Right kidney (tissue), 1 donor: ENCODE measurements at regions not wholly inside any gene's neighbourhood (a gene's known extent, or its start where the extent isn't known, plus 50 kb on each side); places are given as distances from the start of the nearest gene placed in this dataset.
"Not testable (repeated sequence)": the region's sequence is repeated elsewhere in the genome, so short reads cannot be mapped to it uniquely, and the experiment has no call there.

Source experiments
- DNase-seq: peaks from one replicate; pipeline ENCODE4 v3.0.0-alpha.2; 2016

GRCh38 chr3:187536185-187536584 lies 134.0 kb downstream of the SST start:
- no peak for DNase-seq

DNA sequence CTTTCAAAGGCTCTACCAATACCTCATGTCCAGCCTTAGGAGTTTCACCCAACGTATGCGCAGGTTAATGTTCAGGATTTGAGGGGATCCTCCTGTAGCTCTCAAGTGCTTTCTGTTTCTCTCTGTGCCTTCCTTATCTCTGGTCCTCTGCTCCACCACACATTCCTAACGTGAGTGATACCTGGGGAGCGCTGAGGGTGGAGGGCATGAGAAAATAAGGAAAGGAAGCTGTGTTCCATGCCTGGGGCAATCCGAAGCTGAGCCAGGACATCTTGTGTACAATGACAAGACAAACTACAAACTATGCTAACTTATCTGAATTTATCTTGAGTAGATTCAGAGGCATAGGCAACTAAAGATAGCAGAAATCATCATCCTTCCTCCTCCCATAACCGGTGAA lies 136.4 kb downstream of the SST start:
- no peak for DNase-seq

- DNase-seq, result no peak
Measured at GRCh38 chr3:187531831-187532230, 138.4 kb downstream of the SST start.

DNA sequence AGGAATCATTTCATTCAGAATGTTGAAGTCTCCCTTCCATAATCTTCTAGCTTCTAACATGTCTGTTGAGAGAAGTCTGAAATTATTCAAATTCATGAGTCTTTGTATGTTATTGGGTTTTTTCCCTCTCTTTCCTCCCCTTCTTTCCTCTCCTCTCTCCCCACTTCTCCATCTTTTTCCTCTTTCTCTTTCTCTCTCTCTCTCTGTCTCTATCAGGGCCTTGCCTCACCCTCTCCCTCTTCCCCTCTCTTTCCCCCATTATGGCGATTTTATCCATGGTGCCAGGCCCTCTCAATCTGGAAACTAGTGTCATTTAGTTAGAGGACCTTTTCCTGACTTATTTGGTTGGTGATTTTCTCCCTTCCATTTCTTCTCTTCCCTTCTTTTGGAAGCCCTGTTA lies 147.3 kb downstream of the SST start:
- no peak for DNase-seq

- DNase-seq, result no peak
Measured at GRCh38 chr3:187522293-187522692, 147.9 kb downstream of the SST start.

GRCh38 chr3:187521546-187521945 lies 148.6 kb downstream of the SST start:
- DNase-seq, result no peak

DNA sequence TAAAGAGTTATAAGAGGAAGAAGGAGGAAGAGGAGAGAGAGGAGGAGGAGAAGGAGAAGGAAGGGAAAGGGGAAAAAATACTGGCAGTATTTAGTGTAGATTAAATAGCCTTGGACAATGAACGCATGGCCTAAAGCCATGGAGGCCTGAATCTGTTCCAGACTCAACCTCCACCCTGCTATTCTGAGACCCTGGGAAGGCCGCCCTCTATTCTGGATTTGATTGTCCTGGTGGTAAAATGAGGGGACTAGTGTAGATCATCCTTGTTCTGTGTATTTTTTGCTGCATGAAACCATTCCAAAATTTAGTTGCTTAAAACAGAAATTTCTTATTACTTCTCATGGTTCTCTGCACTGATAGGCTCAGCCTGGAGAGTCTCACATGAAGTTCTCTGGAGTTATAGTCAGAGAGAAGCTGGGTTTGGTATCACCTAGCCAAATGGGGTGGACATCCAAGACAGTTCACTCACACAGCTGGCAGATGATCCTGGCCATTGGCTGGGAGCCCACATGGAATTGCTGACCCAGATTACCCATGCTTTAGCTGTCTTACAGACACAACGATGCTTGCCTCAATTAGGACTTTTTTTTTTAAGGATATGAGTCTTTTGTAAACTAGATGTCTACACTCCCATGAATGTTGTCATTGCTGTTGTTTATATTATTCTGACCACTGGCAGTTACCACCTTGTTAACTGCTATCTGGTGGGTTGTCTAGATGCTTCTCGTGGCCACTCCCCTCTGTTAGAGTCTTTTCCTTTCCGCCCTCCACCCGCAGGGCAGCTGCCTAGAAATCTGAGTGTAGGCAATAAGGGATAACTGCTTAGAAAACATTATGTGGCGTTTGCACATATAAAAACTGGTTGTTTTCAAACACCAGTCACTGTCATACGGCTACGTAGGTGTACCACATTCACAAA lies 149.9 kb downstream of the SST start:
- no peak for DNase-seq

DNA sequence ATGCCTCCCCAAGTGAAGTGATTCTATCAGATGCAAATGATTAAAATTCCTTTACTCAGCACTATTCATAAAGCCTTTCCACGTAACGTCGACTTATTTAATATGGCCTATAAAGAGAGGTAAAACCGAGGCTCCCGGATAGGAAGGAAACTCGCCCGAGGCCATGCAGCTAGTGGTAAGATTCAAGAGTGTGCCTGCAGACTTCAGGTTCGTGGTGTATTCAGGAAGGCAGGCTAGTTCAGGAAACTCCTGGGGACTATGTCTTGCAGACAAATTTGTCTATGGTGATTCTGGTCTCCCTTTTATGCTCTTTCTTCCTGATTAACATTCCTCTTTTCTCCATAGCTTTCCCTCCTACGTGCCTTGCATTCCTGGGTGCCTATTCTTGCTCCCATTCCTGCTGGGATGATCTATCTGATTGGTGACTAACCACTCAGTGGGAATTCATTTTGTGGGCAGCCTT lies 150.7 kb downstream of the SST start:
- no peak for DNase-seq

DNA sequence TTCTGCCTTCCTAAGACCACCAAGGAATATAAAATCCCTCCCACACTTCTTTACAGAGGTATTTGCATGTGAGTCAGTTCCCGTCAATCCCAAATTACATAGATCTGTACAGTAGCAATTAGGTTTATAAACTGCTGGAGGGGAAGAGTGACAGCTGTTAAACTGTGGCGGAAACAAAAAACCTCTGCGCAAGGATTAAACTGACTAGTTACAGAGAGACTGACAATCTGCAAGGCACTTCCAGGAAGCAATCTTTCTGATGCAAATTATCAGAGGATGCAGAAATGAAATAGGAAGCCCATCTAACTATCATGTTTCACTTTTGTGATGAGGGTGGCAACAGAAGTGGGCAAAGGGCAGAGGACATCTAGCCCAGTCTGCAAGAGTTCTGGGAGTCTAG lies 150.4 kb downstream of the RTP4 start:
- no peak for DNase-seq

GRCh38 chr3:187518207-187518606 lies 150.0 kb downstream of the RTP4 start:
- DNase-seq, result no peak

- no peak for DNase-seq
Measured at GRCh38 chr3:187516446-187517185, 148.4 kb downstream of the RTP4 start.

- no peak for DNase-seq
Measured at GRCh38 chr3:187507905-187508304, 139.7 kb downstream of the RTP4 start.

GRCh38 chr3:187507266-187507665 lies 139.1 kb downstream of the RTP4 start:
- no peak for DNase-seq

DNA sequence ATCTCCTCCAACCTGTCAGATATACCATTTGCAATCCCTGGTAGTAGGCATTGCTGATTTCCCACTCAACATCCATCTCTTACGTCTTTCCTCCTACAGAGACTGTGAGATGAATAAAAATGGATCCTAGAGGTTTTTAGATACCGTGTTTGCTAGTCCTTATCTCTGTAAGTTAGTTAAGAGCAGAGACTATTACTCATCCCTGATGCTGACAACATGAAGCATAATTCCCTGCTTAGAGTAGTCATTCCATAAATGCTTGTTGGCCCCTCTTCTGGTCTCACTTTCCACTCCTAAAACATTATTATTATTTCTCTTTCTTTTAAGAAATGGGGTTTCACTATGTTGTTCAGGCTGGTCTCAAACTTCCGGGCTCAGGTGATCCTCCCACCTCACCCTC lies 136.2 kb downstream of the RTP4 start:
- DNase-seq, result no peak

GRCh38 chr3:187498211-187498724 lies 130.1 kb downstream of the RTP4 start:
- DNase-seq, result no peak

- no peak for DNase-seq
Measured at GRCh38 chr3:187497052-187497451, 128.9 kb downstream of the RTP4 start.

- DNase-seq, result not testable (repeated sequence)
Measured at GRCh38 chr3:187494056-187494455, 125.9 kb downstream of the RTP4 start.

DNA sequence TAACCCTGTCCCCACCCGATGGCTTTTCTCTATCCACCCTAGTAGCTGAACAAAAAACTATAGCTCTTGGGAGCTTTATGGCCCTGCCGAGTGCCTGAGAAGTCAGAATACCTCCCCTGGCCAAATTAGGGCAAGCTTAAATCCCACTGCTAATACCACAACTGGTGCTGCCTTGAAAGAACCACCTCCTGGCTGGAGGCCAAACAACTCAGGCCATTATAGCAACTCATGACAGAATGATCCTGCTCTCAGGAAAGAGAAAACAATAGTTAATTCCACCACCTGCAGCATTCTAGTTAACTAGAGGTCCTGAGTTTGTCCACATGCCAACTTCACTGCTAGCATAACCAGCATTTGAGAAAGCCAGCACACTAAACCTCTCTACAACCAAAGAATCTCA lies 123.2 kb downstream of the RTP4 start:
- no peak for DNase-seq

GRCh38 chr3:187490366-187490765 lies 122.2 kb downstream of the RTP4 start:
- no peak for DNase-seq

- no peak for DNase-seq
Measured at GRCh38 chr3:187484547-187485295, 116.5 kb downstream of the RTP4 start.

DNA sequence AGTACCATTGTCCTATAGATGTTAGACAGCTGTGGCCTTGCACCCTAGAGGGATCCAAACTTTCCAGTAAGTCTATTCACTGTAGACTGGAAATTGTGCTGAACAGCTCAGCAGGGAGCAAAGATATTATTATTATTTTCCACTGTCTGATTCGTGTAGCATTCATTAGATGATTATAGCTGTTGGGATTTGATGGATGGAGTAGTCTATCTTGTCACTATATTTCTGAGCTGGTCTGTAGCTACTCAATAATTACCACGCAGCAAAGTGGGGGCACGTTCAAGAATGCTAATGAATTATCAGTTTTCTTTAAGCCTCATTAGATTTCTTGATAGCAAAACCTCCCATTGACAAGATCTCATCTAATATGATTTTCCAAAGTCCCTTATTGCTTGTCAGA lies 113.2 kb downstream of the RTP4 start:
- no peak for DNase-seq

- not testable (repeated sequence) for DNase-seq
Measured at GRCh38 chr3:187475613-187476012, 107.4 kb downstream of the RTP4 start.
